Skin of body (tissue), 1 donor: ENCODE measurements at regions not wholly inside any gene's neighbourhood (a gene's known extent, or its start where the extent isn't known, plus 50 kb on each side); places are given as distances from the start of the nearest gene placed in this dataset.

ENCODE experiments used
- DNase-seq: peaks from one replicate; lab custom pipeline; 2025; lab: John Stamatoyannopoulos, UW

DNA sequence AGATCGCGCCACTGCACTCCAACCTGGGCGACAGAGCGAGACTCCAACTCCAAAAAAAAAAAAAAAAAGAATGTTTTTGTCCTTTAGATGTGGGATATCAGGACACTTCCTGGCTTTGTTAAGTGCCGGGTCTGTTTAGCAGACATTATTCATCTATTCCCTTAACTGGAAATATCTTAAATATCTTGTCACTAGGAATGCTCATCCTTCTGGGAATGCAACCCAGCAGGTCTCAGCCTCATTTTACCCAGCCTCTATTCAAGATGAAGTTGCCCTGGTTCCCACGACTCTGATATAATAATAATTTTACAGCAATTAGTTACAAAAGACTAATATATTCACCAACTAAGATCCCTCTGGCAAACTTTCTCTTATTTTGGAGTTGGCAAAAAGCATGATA lies 260.9 kb upstream of the SLITRK3 start:
- no peak for DNase-seq

DNA sequence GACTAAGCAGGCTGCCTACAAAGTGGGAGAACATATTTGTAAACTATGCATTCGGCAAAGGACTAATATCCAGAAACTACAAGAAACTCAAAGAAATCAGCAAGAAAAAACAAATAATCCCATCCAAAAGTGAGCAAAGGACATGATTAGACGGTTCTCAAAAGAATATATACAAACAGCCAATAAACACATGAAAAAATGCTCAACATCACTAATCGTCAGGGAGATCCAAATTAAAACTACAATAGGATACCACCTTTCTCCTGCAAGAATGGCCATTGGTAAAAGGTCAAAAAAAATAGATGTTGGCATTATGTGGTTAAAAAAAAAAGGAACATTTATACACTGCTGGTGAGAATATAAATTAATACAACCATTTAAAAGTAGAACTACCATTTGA lies 259.6 kb upstream of the SLITRK3 start:
- no peak for DNase-seq

DNA sequence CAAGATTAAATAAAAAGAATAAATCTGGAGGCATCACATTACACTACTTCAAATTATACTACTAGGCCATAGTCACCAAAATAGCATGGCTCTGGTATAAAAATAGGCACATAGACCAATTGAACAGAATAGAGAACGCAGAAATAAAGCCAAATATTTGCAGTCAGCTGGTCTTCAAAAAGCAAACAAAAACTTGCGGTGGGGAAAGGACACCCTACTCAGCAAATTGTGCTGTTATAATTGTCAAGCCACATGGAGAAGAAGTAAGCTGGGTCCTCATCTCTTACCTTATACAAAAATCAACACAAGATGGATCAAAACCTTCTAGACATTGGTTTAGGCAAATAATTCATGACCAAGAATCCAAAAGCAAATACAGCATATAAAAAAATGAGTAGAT lies 259.2 kb upstream of the SLITRK3 start:
- DNase-seq, result no peak

DNA sequence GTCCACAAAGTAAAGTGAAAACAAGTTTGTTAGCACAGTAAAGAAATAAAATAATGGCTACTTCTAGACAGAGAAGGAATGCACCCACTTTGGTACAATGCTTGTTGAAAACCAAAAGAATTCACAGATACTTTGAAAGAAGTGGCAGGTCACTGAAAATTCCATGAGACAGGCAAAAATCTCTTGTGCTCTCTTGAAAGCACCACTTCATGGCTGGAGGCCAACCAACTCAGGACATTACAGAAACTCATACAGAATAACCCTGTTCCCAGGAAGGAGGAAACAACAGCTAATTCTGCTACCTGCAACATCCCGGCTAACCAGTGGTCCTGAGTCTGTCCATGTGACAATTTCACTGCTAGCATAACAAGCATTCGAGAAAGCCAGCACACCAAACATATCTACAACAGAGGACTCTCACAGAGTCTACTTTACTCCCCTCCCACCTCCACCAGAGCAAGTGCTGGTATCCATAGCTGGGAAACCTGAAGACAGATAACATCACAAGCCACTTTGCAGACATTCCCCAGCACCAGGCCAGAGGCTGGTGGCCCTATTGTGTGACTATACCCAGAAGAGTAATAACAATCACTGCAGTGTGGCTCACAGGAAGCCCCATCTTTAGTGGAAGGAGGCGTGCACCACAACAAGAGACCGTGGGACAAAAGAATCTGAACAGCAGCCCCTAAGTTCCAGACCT lies 255.3 kb upstream of the SLITRK3 start:
- DNase-seq, result no peak

DNA sequence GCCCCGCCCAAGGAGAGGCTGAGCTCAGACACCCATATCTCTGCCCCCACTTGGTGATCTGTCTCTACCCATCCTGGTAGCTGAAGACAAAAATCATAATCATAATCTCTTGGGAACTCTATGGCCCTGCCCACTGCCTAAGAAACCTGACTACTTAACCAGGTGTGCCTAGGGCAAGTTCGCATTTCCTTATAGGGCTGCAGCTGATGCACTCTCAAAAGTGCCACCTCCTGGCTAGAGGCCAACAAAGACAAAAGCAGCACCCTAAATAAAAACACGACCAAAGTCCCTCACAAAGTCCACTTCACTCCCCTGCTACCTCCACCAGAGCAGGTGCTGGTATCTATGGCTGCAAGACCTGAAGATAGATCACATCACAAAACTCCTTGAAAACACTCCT lies 250.4 kb upstream of the SLITRK3 start:
- DNase-seq, result no peak

DNA sequence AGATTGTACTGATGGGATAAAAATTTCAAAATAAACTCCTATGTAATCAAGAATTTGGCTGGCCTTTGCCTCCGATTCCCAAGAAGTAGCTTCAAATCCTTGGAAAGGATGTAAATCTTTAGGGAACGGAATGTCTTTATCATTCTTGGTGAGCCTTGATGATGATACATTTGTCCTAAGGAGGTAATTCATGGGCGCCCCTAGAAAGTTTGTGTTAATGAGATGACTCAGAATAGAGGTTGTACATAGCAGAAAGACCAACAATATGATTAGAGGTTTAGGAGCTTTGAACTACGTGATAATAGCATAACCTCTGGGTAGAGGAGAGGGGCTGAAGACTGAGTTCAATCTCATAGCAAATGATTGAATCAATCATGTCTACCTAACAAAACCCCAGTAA lies 248.6 kb upstream of the SLITRK3 start:
- no peak for DNase-seq

DNA sequence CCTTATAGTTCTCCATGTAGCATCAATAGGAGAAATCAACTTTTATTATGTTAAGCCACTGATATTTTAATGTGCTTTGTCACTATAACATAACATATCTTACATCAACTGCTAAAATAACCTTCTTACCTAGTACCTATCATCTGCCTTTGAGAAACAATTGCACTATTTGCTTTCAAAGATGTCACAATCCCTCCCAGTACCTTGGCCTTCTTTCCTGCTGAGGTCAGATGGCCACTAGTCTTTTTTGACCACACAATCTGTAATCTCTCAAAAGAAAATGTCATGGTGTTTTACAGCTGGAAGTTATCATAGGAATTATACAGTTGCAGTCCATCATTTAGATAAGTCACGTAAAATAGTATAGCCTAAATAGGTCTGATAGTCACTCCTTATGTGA lies 247.5 kb upstream of the SLITRK3 start:
- no peak for DNase-seq

DNA sequence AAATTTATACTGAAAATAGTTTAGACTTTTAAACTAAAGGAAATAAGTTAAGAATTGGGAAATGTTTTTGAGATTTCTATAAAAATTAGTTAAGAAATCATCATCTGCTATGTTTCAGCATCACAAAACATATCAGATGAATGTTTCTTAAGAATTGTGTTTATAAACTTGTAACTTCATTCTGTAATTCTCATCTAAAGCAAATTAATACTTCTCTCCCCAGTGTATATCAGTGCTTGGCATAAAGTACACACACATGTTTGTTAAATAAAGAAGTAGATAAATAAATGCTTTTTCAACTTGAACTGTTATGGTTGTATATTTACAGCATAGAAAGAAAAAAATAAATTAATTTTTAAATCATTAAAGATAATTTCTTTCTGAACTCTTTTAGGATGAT lies 245.9 kb upstream of the SLITRK3 start:
- no peak for DNase-seq

DNA sequence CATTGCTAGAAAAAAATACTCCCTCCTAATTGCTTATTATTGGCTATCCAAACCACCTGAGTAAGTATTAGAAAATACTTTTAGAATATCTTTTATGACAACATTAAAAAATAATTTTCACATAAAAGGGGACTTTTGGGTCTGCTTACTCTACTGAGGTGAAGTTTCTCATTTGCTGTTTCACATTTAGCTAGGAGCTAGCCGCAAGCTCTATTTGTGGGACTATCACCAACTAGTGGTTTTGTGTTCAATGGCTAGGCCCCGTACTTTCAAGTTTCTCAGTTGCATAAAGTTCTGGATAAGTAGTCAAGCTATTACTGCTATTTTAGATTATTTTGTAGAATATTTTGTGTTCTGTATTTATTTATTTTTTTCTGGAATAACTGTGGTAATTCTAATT lies 244.2 kb upstream of the SLITRK3 start:
- DNase-seq, result no peak

DNA sequence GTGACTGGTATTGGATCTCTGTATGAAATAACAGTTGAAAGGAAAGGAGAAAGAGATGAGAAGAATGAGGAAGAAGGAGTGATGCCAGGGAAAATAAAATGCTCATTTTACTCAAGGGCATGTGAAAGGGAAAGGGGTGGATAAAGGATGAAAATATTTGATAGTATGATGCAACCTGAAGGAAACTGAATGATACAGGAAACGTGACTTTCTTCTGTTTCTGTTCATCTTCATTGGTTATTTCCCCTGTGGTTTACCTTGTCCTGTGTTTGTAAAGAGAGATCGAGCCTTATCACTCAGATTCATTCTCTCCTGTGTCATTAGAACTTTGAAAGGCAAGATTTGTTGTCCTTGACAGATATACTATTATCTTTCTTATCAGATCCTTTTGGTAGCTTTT lies 243.6 kb upstream of the SLITRK3 start:
- DNase-seq, result no peak

DNA sequence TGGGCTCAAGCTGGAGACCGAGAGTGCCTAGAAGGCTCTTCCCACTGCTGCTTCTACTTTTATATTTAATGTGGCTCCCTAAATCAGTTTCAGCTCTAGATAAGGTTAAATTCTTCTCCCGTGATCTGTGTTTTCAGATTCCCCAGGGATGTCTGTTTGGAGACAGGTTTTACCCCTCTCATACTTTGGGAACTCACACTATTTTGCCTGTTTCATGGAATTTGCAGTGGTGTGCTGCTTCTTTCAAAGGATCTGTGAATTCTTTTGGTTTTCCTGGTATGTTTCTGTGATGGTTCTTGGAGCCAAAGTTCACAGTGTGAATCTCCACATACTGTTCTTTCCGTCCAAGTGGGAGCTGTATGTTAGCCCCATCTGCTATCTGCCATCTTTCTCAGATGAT lies 238.3 kb upstream of the SLITRK3 start:
- no peak for DNase-seq

DNA sequence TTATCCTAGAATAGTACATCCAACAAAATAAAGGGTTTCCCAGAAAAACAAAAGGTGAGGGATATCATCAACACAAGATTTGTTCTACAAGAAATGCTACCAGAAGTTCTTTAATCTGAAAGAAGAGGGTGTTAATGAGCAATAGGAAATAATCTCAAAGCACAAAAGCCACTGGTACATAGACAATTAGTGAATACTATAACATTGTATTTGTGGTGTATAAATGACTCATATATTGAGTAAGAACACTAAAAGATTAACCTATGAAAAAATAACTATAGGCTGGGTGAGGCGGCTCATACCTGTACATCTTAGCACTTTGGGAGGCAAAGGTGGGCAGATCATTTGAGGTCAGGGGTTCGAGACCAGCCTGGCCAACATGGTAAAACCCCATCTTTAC lies 210.2 kb upstream of the SLITRK3 start:
- DNase-seq, result no peak

DNA sequence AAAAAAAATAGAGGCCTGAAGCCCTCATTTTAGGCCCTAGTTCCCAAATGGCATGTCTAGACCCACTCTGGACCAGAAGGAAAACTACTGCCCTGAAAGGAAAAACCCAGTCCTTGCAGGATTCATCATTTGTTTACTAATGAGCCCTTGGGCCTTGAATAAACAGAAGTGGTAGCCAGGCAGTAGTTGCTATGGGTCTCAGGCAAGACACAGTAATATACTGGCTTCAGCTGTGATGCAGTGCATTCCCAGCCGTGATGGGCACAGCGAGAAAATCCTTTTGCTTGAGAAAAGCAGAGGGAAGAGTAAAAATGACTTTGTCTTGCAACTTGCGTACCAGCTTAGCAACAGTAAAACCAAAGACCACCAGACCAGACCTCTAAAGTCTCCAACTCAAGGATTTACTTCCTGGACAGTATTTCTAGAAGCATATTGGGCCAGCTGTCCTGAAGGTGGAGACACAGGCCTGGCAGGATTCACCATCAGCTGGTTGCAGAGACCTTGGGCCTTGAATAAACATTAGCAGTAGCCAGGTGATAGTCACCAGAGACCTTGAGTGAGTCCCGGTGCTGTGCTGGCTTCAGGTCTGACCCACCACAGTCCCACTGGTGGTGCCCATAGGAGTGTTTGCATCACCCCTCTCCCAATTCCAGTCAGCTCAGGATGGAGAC lies 208.3 kb upstream of the SLITRK3 start:
- DNase-seq, result no peak

DNA sequence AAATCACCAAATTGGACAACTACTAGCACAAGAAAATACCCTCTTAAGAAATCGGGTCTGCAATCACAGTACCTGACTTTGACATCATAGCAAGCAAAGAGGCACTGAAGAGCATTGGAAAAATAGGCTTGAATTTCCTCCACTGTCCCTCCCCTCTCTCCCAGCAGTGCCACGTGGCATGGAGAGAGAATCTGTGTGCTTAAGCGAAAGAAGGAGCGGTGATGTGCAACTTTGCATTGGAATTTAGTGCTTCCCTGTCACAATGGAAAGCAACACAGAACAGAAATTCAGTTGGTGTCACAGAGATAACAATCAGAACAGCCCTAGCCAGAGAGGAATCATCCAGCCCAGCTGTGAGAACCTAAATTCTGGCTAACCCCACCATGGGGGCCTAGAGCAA lies 207.5 kb upstream of the SLITRK3 start:
- no peak for DNase-seq

DNA sequence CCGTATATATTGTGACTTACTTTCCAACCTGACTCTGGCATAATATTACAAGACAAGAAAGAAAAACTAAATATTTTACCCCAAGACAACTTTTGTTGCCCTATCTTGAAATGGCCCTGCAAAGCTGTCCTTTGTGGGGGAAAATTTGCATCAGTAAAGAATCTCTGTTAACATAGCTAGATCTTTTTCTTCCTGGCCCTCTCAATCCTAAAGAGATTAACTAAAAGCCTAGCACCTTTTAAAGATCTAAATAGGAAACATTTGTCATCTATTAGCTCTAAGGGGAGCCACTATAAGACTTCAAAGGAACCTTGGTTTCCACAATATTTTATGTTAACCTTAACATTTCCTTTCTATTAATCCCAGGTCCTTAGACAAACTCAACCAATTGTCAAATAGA lies 199.0 kb upstream of the SLITRK3 start:
- no peak for DNase-seq

DNA sequence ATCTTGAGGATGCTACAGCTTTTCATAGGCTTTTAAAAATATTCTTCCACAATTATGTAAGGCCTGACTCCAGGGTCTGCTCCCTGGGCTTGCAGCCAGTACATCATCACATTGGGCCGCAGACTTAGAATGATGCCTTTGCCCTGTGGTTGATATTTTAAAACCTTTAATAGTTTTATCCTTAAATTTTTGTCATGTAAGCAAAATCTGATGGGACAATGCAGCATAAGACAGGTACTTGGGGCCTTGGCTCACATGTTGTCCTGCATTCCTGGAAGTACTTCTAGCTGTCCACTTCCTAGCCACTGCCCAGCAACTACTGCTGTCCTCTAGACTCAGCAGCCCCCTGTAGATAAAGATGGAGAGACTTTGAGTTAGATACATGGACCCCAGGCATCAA lies 197.3 kb upstream of the SLITRK3 start:
- DNase-seq, result no peak

DNA sequence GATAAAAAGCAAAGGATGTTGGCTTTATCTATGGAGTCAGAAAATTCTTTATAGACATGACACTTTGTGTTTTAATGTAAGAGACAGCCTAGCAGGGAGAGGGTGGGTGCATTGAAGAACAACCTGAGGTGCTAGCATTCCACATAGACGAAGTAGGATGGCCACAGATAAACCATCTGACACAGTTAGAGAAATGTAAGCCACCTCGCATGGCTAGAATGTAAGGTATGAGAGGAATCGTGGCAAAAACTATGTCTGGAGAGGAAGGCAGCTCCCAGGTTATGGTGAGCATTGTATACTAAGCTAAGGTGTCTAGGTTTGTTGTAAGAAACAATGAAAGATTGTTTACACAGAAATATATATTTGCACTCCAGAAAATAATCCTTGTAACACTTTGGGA lies 194.0 kb upstream of the SLITRK3 start:
- no peak for DNase-seq

DNA sequence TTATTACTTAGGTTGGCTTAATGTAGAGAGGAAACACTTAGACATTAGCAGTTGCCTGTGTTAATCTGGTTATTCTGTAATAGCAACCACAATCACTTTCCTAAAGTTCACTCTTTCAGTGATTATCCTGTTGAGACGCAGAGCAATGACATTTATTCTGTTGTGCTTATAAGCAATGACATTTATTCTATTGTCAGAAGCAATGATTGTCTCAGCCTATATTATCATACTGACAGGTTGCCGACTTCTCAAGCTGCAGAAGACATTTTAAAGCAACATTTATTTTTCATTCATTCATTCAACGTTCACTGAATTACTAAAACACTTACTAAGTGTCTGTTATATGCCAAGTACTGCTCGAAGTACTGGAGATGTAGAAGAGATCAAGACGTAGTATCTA lies 193.5 kb upstream of the SLITRK3 start:
- DNase-seq, result no peak

DNA sequence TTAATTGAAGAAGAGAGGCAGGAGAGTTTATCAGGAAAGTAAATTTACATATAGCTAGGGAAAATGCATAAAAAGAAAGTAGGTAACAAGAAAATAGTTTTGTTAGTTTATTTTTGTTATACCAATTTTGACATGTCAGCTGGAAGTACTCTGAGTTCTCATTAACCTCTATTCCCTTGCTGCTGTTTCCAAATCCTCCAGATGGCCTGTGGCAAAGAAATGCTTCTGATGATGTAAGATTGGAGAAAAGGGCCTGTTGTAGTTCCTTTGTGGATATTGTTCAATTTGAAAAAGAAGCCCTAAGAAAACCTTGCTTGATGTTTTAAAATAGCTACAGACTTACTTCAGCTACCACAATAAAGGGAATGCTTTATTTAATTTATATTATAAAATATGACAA lies 192.9 kb upstream of the SLITRK3 start:
- no peak for DNase-seq

DNA sequence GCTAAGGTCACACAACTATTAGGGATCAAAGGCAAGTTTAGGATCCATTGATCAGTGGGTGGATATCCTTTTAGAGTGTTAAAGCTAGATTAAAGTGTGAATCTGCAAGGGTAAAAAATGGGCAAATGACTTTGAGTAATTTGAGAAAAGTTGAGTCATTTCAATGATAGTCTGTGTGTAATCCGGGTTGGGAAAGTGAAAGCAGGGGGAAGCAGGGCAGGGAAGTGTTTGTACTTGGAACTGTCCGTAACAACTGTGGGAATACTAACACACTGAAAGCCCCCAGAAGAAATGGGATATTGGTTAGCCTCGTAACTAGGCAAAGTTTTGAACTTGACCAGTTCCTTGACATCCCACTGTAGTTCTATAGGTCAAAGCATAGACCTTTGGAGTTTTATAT lies 187.2 kb upstream of the SLITRK3 start:
- DNase-seq, result no peak

DNA sequence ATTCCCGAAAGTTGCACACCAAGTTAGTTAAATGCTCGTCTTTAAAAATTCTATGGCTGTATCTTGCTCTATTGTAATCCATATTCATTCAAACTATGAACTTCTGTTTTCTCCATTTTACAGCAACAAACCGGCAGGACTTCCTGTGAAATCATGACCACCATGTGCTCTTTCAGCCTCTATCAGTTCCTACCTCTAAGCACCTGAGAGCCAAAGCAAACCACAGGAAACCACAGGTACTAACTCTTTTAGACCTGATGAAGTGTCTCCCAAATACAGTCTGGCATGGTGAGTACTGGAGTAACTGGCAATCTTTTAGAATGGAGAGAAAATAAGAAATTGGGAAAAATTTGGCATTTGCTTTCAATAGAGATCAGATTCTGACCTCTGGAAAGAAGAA lies 186.5 kb upstream of the SLITRK3 start:
- DNase-seq, result no peak

DNA sequence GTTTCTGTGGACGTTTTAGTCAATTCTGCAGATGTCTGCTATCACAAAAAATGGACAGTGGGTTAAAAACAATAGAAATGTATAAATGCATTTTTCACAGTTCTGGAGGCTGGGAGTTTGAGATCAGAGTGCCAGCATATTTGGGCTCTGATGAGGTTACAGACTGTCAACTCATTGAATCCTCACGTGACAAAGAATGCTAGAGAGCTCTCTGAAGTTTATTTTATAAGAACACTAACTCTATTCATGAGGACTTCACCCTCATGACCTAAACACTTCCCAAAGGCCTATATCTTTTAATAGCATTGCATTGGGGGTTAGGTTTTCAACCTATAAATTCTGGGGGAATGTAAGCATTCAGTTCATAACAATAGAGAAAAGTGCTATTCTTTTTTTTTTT lies 182.6 kb upstream of the SLITRK3 start:
- DNase-seq, result no peak

DNA sequence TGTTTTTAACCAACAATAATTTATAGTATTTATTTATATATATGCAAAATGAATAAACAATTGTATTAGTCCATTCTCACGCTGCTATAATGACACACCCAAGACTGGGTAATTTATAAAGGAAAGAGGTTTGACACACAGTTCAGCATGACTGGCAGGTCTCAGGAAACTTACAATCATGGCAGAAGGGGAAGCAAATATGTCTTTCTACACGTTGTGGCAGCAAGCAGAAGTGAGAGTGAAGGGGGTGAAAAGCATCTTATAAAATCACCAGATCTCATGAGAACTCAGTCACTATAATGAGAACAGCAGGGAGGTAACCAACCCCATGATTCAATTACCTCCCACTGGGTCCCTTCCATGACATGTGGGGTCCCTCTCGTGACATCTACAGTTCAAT lies 162.8 kb upstream of the SLITRK3 start:
- DNase-seq, result no peak

DNA sequence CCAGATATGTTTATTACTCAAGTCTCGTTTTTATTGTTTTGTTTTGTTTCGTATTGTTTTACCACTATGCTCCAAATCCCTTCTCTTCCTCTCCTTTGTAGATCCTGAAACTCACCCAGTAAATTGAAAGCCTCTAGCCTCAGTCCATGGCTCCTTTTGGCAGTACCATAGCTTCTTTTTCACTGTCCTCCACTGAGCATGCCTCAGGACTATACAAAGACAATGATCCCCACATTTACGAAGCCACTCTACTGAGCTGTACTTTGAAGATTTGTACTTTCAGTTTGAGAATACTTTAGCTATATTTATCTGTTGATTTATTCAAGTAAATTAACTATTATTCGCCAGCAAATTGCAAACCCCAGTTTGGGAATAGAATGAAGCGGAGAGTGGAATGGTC lies 159.1 kb upstream of the SLITRK3 start:
- DNase-seq, result no peak
